Uterus (tissue), 2 donors: ENCODE measurements at regions not wholly inside any gene's neighbourhood (a gene's known extent, or its start where the extent isn't known, plus 50 kb on each side); places are given as distances from the start of the nearest gene placed in this dataset.

ENCODE experiments used
- CTCF ChIP-seq, 4 experiments: fragments of 200-600 bp in 2 of 4; fragments of 450-650 bp in 2 of 4; sonication (generic) in 2 of 4; IDR thresholded peaks; one replicate each; pipeline ENCODE4 v1.5.1; 2016 to 2019; ENCODE audit warnings: antibody characterized with exemption in 4 of 4, mild to moderate bottlenecking in 2 of 4, moderate library complexity in 1 of 4
- POLR2A ChIP-seq, 2 donors: fragments of 450-650 bp; IDR thresholded peaks; one replicate each; pipeline ENCODE4 v1.6.1; 2016; ENCODE audit warnings: antibody characterized with exemption in 2 of 2, mild to moderate bottlenecking in 1 of 2, moderate library complexity in 1 of 2

GRCh38 chr5:7210549-7210948 lies 185.4 kb upstream of the ADCY2 start:
- no peak for TF ChIP-seq CTCF (IDR thresholded peaks at IDR 0.05)
- TF ChIP-seq POLR2A (IDR thresholded peaks at IDR 0.05): no peak
